ENCODE measurements at regions not wholly inside any gene's neighbourhood (a gene's known extent, or its start where the extent isn't known, plus 50 kb on each side); places are given as distances from the start of the nearest gene placed in this dataset.
A peak's percentile ranks its signal among the peaks of the same experiment; 100 is the strongest.
"Not testable (repeated sequence)": the region's sequence is repeated elsewhere in the genome, so short reads cannot be mapped to it uniquely, and the experiment has no call there.

GRCh38 chr2:144014103-144014502 is 505.8 kb downstream of the ZEB2 start:
- peaks cover 13% of the 10 kb centered on the region for H3K36me3 Mint-ChIP-seq
- no peak for DNase-seq (ENCODE audit: low spot score in 2 of 2)
- peaks cover 23% of the 10 kb centered on the region for H3K4me1 Mint-ChIP-seq
- no peak overlapping the region for H3K4me3 Mint-ChIP-seq
- no peak overlapping the region for H3K27ac Mint-ChIP-seq
- ATAC-seq, result peak; percentile 59
- no peaks in the 10 kb centered on the region for H3K9me3 Mint-ChIP-seq

GRCh38 chr2:144012304-144012703 is 507.6 kb downstream of the ZEB2 start:
- no peak for DNase-seq (ENCODE audit: low spot score in 2 of 2)
- Mint-ChIP-seq H3K36me3 (peaks cover 23% of the 10 kb centered on the region), H3K27ac (peak overlapping the region; percentile 7), H3K9me3 (peaks cover 3% of the 10 kb centered on the region), H3K4me1 (peaks cover 36% of the 10 kb centered on the region), H3K4me3 (no peak overlapping the region)
- ATAC-seq, result no peak

GRCh38 chr2:144011553-144011952 is 508.4 kb downstream of the ZEB2 start:
- Mint-ChIP-seq H3K36me3 (peaks cover 30% of the 10 kb centered on the region), H3K4me3 (no peak overlapping the region), H3K27ac (no peak overlapping the region), H3K4me1 (peaks cover 36% of the 10 kb centered on the region), H3K9me3 (peaks cover 3% of the 10 kb centered on the region)
- ATAC-seq, result no peak
- DNase-seq (ENCODE audit: low spot score in 2 of 2), result no peak

DNA sequence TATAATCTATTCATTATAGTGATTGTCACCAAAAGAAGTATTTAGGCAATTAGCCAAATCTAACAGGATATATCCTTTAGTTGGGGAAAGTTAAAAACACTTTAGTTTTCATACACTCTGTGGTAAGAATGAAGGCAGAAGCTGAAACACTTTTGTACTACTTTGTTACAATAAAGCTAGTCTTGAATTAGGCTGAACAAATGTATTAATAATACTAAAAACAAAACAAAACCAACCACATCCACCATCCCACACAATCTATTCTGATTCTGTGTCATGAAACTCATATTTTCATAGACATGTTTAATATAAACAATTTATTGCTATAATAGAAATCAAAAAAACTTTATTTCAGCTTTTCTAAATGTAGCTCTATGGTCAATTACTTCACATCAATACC is 508.8 kb downstream of the ZEB2 start:
- Mint-ChIP-seq H3K27ac (no peak overlapping the region), H3K4me3 (no peak overlapping the region), H3K4me1 (peaks cover 36% of the 10 kb centered on the region), H3K36me3 (peaks cover 35% of the 10 kb centered on the region), H3K9me3 (peaks cover 3% of the 10 kb centered on the region)
- DNase-seq (ENCODE audit: low spot score in 2 of 2) (no peak), ATAC-seq (peak; percentile 36)

GRCh38 chr2:144010096-144010836 is 509.7 kb downstream of the ZEB2 start:
- peaks cover 42% of the 10 kb centered on the region for H3K36me3 Mint-ChIP-seq
- H3K9me3 Mint-ChIP-seq, result peaks cover 3% of the 10 kb centered on the region
- ATAC-seq, result no peak
- H3K4me1 Mint-ChIP-seq, result peaks cover 36% of the 10 kb centered on the region
- no peak for DNase-seq (ENCODE audit: low spot score in 2 of 2)
- H3K27ac Mint-ChIP-seq, result no peak overlapping the region
- H3K4me3 Mint-ChIP-seq, result no peak overlapping the region

DNA sequence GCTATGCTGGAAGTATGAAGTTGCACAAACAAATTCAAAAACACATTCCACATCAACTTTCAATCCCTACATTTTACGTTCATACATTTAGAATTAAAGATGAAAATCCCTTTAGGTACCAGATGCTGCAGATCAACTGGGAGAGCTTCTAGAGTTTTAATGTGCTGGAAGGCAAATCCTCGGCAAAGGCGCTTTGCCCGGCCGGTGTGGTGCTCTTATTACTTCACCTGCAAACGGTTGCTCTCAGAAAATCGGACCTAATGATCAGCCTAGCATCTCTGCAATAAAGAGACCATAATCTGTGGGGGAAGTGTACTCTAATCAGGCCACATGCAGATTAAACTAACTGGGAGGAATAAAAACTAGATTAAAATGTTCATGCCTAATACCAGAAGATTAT is 513.8 kb downstream of the ZEB2 start:
- ATAC-seq, result no peak
- H3K36me3 Mint-ChIP-seq, result peaks cover 47% of the 10 kb centered on the region
- H3K4me1 Mint-ChIP-seq, result peaks cover 20% of the 10 kb centered on the region
- H3K4me3 Mint-ChIP-seq, result no peak overlapping the region
- no peak overlapping the region for H3K27ac Mint-ChIP-seq
- no peak for DNase-seq (ENCODE audit: low spot score in 2 of 2)
- H3K9me3 Mint-ChIP-seq, result peaks cover 3% of the 10 kb centered on the region

DNA sequence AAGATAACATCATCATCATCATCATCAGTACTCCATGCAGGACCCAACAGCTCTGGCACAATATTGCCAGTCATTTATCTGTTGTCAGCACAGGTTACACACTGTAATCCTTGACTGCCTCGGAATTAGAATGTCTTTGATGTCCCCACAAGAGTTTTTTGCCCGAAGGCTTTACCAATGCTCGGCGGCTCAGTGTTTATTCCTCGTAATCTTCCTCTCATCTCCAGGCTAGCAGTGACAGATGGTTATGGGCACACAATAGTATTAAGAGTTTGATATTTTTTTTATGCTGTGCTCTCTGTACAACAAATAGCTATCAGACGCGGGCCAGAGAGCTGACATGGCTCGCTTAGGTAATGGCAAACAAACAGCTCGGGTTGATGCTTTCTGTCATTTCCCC is 515.2 kb downstream of the ZEB2 start:
- DNase-seq (ENCODE audit: low spot score in 2 of 2) (no peak), ATAC-seq (no peak)
- peaks cover 13% of the 10 kb centered on the region for H3K4me1 Mint-ChIP-seq
- peaks cover 3% of the 10 kb centered on the region for H3K9me3 Mint-ChIP-seq
- no peak overlapping the region for H3K4me3 Mint-ChIP-seq
- H3K36me3 Mint-ChIP-seq, result peaks cover 55% of the 10 kb centered on the region
- no peak overlapping the region for H3K27ac Mint-ChIP-seq

DNA sequence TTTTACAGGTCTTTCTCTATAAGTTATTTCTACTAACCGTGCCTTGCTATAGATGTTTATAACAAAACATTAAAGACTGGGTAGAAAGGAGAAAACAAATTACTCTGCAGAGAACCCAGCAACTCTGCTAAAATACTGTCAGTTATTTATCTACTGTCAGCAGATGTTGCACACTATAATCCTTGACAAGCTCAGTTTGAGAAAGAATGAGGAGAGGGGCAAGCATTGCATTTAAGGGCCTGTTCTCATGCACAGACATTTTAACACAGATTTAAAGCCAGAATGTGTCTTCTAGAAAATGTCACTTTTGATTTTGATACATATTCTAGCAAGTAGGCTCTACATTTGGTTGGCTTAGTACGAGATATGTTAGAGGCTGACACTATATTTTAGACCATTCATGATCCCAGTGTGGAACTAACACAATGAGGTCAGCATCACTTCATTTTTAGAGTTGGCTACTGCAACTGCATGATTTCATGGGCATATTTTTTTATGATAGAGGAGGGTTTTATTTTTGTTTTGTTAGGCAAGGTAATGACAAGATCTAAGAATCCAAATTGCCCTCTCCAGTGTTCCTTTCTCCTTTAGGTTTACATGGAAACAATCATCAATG is 516.4 kb downstream of the ZEB2 start:
- Mint-ChIP-seq H3K27ac (no peak overlapping the region), H3K4me1 (peaks cover 7% of the 10 kb centered on the region), H3K9me3 (peaks cover 3% of the 10 kb centered on the region), H3K4me3 (no peak overlapping the region), H3K36me3 (peaks cover 49% of the 10 kb centered on the region)
- DNase-seq (ENCODE audit: low spot score in 2 of 2) (no peak), ATAC-seq (no peak)

GRCh38 chr2:143996974-143997373 is 522.9 kb downstream of the ZEB2 start:
- Mint-ChIP-seq H3K27ac (no peak overlapping the region), H3K36me3 (peaks cover 8% of the 10 kb centered on the region)
- no peak for ATAC-seq

GRCh38 chr2:143994961-143995360 is 525.0 kb downstream of the ZEB2 start:
- Mint-ChIP-seq H3K4me1 (peaks cover 5% of the 10 kb centered on the region), H3K36me3 (peaks cover 5% of the 10 kb centered on the region), H3K9me3 (peaks cover 4% of the 10 kb centered on the region), H3K27ac (no peak overlapping the region), H3K4me3 (no peak overlapping the region)
- no peak for DNase-seq (ENCODE audit: low spot score in 2 of 2)
- ATAC-seq, result no peak

More at GRCh38 chr2:143996974-143997373, 522.9 kb downstream of the ZEB2 start:
- Mint-ChIP-seq H3K4me1 (peaks cover 5% of the 10 kb centered on the region), H3K9me3 (no peaks in the 10 kb centered on the region), H3K4me3 (no peak overlapping the region)
- DNase-seq (ENCODE audit: low spot score in 2 of 2), result no peak

DNA sequence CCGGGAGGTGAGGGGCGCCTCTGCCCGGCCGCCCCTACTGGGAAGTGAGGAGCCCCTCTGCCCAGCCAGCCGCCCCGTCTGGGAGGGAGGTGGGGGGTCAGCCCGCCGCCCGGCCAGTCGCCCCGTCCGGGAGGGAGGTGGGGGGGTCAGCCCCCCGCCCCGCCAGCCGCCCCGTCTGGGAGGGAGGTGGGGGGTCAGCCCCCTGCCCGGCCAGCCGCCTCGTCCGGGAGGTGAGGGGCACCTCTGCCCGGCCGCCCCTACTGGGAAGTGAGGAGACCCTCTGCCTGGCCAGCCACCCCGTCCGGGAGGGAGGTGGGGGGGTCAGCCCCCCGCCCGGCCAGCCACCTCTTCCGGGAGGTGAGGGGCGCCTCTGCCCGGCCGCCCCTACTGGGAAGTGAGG is 528.3 kb downstream of the ZEB2 start:
- not testable (repeated sequence) for H3K27ac Mint-ChIP-seq; H3K4me3 Mint-ChIP-seq; H3K9me3 Mint-ChIP-seq; ATAC-seq; DNase-seq (ENCODE audit: low spot score in 2 of 2); H3K36me3 Mint-ChIP-seq; H3K4me1 Mint-ChIP-seq

GRCh38 chr2:143988082-143988481 is 531.8 kb downstream of the ZEB2 start:
- no peak for DNase-seq (ENCODE audit: low spot score in 2 of 2)

GRCh38 chr2:143981428-143981827 is 538.5 kb downstream of the ZEB2 start:
- Mint-ChIP-seq H3K9me3 (no peaks in the 10 kb centered on the region), H3K4me3 (no peak overlapping the region), H3K27ac (no peak overlapping the region), H3K36me3 (no peaks in the 10 kb centered on the region), H3K4me1 (no peaks in the 10 kb centered on the region)
- no peak for ATAC-seq
- DNase-seq (ENCODE audit: low spot score in 2 of 2), result no peak

More at GRCh38 chr2:143988082-143988481, 531.8 kb downstream of the ZEB2 start:
- Mint-ChIP-seq H3K9me3 (peaks cover 4% of the 10 kb centered on the region), H3K27ac (no peak overlapping the region), H3K4me1 (no peaks in the 10 kb centered on the region), H3K4me3 (no peak overlapping the region), H3K36me3 (peaks cover 9% of the 10 kb centered on the region)
- ATAC-seq, result peak; percentile 71

DNA sequence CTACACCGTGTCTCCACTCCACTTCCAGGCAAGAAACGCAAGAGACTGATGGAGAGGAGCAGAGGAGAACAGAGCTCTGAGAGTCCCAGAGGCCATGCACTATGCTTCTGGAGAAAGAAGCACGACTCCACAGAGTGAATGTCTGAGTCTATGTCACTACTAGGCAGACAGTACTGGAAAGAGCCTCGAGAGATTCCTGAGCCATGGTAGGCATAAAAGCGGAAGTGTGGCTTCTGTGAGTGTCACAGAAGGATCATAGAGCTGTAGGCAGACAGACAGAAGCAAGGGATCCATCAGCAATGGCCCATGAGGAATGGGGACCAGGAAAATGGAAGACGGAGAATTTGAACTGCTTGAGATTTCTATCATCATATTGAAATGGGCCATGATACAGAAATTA is 542.6 kb downstream of the ZEB2 start:
- H3K36me3 Mint-ChIP-seq, result no peaks in the 10 kb centered on the region
- H3K4me1 Mint-ChIP-seq, result no peaks in the 10 kb centered on the region
- no peak overlapping the region for H3K27ac Mint-ChIP-seq
- DNase-seq (ENCODE audit: low spot score in 2 of 2) (no peak), ATAC-seq (no peak)
- no peak overlapping the region for H3K4me3 Mint-ChIP-seq
- no peaks in the 10 kb centered on the region for H3K9me3 Mint-ChIP-seq

- no peaks in the 10 kb centered on the region for H3K9me3 Mint-ChIP-seq
- H3K27ac Mint-ChIP-seq, result no peak overlapping the region
- H3K36me3 Mint-ChIP-seq, result peaks cover 2% of the 10 kb centered on the region
- ATAC-seq (no peak), DNase-seq (ENCODE audit: low spot score in 2 of 2) (no peak)
- no peak overlapping the region for H3K4me3 Mint-ChIP-seq
- no peaks in the 10 kb centered on the region for H3K4me1 Mint-ChIP-seq
These were observed 544.7 kb downstream of the ZEB2 start for GRCh38 chr2:143975216-143975615.

- no peak overlapping the region for H3K27ac Mint-ChIP-seq
- no peak overlapping the region for H3K4me3 Mint-ChIP-seq
- no peaks in the 10 kb centered on the region for H3K4me1 Mint-ChIP-seq
- H3K36me3 Mint-ChIP-seq, result peaks cover 11% of the 10 kb centered on the region
- no peaks in the 10 kb centered on the region for H3K9me3 Mint-ChIP-seq
- ATAC-seq (no peak), DNase-seq (ENCODE audit: low spot score in 2 of 2) (no peak)
These were observed 545.7 kb downstream of the ZEB2 start for GRCh38 chr2:143974262-143974661.

All from stimulated activated effector memory CD8-positive, alpha-beta T cell treated with anti-CD3 and anti-CD28 coated beads, Interleukin-12 subunit alpha, Interleukin-12 subunit beta, amount 100 ng/mL, for 72 hours (primary cell).